ENCODE measurements at regions not wholly inside any gene's neighbourhood (a gene's known extent, or its start where the extent isn't known, plus 50 kb on each side); places are given as distances from the start of the nearest gene placed in this dataset.

- no peak for TF ChIP-seq ZNF8 (CRISPR knock-in tag; IDR thresholded peaks at IDR 0.05)
- TF ChIP-seq ARNTL (CRISPR knock-in tag; IDR thresholded peaks at IDR 0.05; ENCODE audit: borderline replicate concordance, low read depth): no peak
- no peak for TF ChIP-seq CREB5 (CRISPR knock-in tag; IDR thresholded peaks at IDR 0.05; ENCODE audit: low read depth)
- no peak for TF ChIP-seq SNAI2 (CRISPR knock-in tag; IDR thresholded peaks at IDR 0.05)
- no peak for TF ChIP-seq PATZ1 (CRISPR knock-in tag; IDR thresholded peaks at IDR 0.05; ENCODE audit: borderline replicate concordance)
- TF ChIP-seq GLIS3 (CRISPR knock-in tag; IDR thresholded peaks at IDR 0.05): no peak
Measured at GRCh38 chr1:2867861-2868260, 66.4 kb upstream of the TTC34 start.

Data from SK-N-SH treated with all-trans-retinoic acid at 6 μM for 48 hours (cell line).